ENCODE measurements at regions not wholly inside any gene's neighbourhood (a gene's known extent, or its start where the extent isn't known, plus 50 kb on each side); places are given as distances from the start of the nearest gene placed in this dataset.

GRCh38 chr1:222920169-222920568 lies 105.3 kb downstream of the DISP1 start:
- Histone ChIP-seq H3K79me2 (ENCODE audit: insufficient read depth, low read length) (no peaks in the 10 kb centered on the region), H3K9ac (ENCODE audit: low read length) (no peak overlapping the region), H3K4me3 (replicated peaks in 1 of 2; ENCODE audit: low read depth in 1 of 2, low read length in 2 of 2) (no peak overlapping the region), H3K27me3 (ENCODE audit: insufficient read depth, low read length) (no peaks in the 10 kb centered on the region), H4K20me1 (ENCODE audit: insufficient read depth) (no peaks in the 10 kb centered on the region), H3K9me2 (ENCODE audit: insufficient read depth) (no peaks in the 10 kb centered on the region), H3K4me1 (ENCODE audit: control insufficient read depth in 1 of 2, insufficient read depth in 2 of 2, low read length in 2 of 2) (no peaks in the 10 kb centered on the region), H3K36me3 (ENCODE audit: control insufficient read depth in 1 of 2, insufficient read depth in 2 of 2, low read length in 2 of 2) (no peaks in the 10 kb centered on the region), H3K4me2 (ENCODE audit: low read length) (no peak overlapping the region), H3K27ac (ENCODE audit: low read depth, low read length) (no peak overlapping the region), H2AFZ (ENCODE audit: low read depth, low read length, poor library complexity, severe bottlenecking) (no peak overlapping the region), H3K9me3 (ENCODE audit: control insufficient read depth in 1 of 2, insufficient read depth in 1 of 2, low read depth in 1 of 2, low read length in 2 of 2) (no peaks in the 10 kb centered on the region)
- DNase-seq (ENCODE audit: low read depth, low spot score) (no peak), ATAC-seq (no peak)
- ChIA-PET POLR2A (no interaction called here), CTCF (no interaction called here), RAD21 (ENCODE audit: low non-redundant PET in 1 of 2, low total read pairs in 2 of 2, uncharacterized antibody in 2 of 2, unreplicated experiment in 2 of 2) (no interaction called here)
- intact Hi-C loops (cut with micrococcal nuclease): no loop called here
- no TSS peak for BruUV-seq (replicated peaks)
- TF ChIP-seq YY1 (IDR thresholded peaks at IDR 0.05; ENCODE audit: extremely low read depth, insufficient replicate concordance, low read depth, low read length) (no peak), EZH2 (IDR thresholded peaks at IDR 0.05) (no peak), POLR2A (IDR thresholded peaks at IDR 0.05; ENCODE audit: borderline replicate concordance, extremely low read depth, insufficient read depth, insufficient read length) (no peak), EZH2phosphoT487 (IDR thresholded peaks at IDR 0.05; ENCODE audit: borderline replicate concordance) (no peak), SIN3A (IDR thresholded peaks at IDR 0.05; ENCODE audit: low read depth) (no peak), FOSL1 (IDR thresholded peaks at IDR 0.05; ENCODE audit: low read depth) (no peak), REST (IDR thresholded peaks at IDR 0.05; ENCODE audit: low read depth) (no peak), RAD21 (IDR thresholded peaks at IDR 0.05; ENCODE audit: low read depth) (no peak)

DNA sequence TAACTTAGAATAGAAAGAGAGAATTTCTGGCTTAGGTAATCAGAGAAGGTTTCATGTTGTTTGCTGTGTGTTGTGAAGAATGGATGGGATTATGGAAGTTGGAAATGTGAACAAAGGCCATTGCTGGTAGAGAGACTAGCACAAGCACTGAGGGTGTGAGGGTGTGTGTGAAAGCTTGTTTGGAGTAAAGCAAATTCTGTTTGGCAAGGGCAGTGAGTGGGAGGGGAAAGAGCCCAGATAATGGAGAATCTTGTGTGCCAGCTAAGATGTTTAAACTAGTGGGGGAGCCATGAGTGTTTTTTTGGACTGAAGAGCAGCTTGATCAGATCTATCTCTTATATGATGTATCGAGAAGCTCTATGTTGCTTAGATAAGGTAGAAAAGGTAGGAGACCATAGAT lies 107.1 kb downstream of the DISP1 start:
- no peak overlapping the region for H3K4me2 ChIP-seq (ENCODE audit: low read length)
- H2AFZ ChIP-seq (ENCODE audit: low read depth, low read length, poor library complexity, severe bottlenecking): no peak overlapping the region
- DNase-seq (ENCODE audit: low read depth, low spot score) (no peak), ATAC-seq (no peak)
- H3K9me2 ChIP-seq (ENCODE audit: insufficient read depth): no peaks in the 10 kb centered on the region
- POLR2A ChIA-PET: no interaction called here
- H3K79me2 ChIP-seq (ENCODE audit: insufficient read depth, low read length): no peaks in the 10 kb centered on the region
- H3K27me3 ChIP-seq (ENCODE audit: insufficient read depth, low read length): no peaks in the 10 kb centered on the region
- intact Hi-C loops (cut with micrococcal nuclease): no loop called here
- no peak overlapping the region for H3K9ac ChIP-seq (ENCODE audit: low read length)
- H4K20me1 ChIP-seq (ENCODE audit: insufficient read depth): no peaks in the 10 kb centered on the region
- no peaks in the 10 kb centered on the region for H3K36me3 ChIP-seq (ENCODE audit: control insufficient read depth in 1 of 2, insufficient read depth in 2 of 2, low read length in 2 of 2)
- RAD21 ChIA-PET (ENCODE audit: low non-redundant PET in 1 of 2, low total read pairs in 2 of 2, uncharacterized antibody in 2 of 2, unreplicated experiment in 2 of 2): no interaction called here
- no peaks in the 10 kb centered on the region for H3K9me3 ChIP-seq (ENCODE audit: control insufficient read depth in 1 of 2, insufficient read depth in 1 of 2, low read depth in 1 of 2, low read length in 2 of 2)
- BruUV-seq (replicated peaks): no TSS peak
- H3K27ac ChIP-seq (ENCODE audit: low read depth, low read length): no peak overlapping the region
- no peaks in the 10 kb centered on the region for H3K4me1 ChIP-seq (ENCODE audit: control insufficient read depth in 1 of 2, insufficient read depth in 2 of 2, low read length in 2 of 2)
- CTCF ChIA-PET: no interaction called here
- H3K4me3 ChIP-seq (replicated peaks in 1 of 2; ENCODE audit: low read depth in 1 of 2, low read length in 2 of 2): no peak overlapping the region
- TF ChIP-seq TCF7L2 (IDR thresholded peaks at IDR 0.05; ENCODE audit: borderline replicate concordance, extremely low read depth, insufficient read depth, insufficient read length) (no peak), ZBTB33 (IDR thresholded peaks at IDR 0.05; ENCODE audit: extremely low read depth, insufficient replicate concordance, low read length) (no peak), SP1 (IDR thresholded peaks at IDR 0.05; ENCODE audit: low read depth) (no peak), EGR1 (IDR thresholded peaks at IDR 0.05; ENCODE audit: low read depth) (no peak), FOSL1 (IDR thresholded peaks at IDR 0.05; ENCODE audit: low read depth) (no peak), CBX3 (IDR thresholded peaks at IDR 0.05; ENCODE audit: low read depth) (no peak), EZH2phosphoT487 (IDR thresholded peaks at IDR 0.05; ENCODE audit: borderline replicate concordance) (no peak), EZH2 (IDR thresholded peaks at IDR 0.05) (no peak)
